Naive thymus-derived CD4-positive, alpha-beta T cell (primary cell): ENCODE measurements at regions not wholly inside any gene's neighbourhood (a gene's known extent, or its start where the extent isn't known, plus 50 kb on each side); places are given as distances from the start of the nearest gene placed in this dataset.

Source experiments
- ATAC-seq: fragments of 150-1000 bp; cut with Tn5 transposase; 2 replicates; pipeline ENCODE4 v1.10.0; 2021; ENCODE audit warnings: mild to moderate bottlenecking, moderate library complexity
- CTCF ChIA-PET: fragments of 350-600 bp; sonication (Branson Sonifier 250); formaldehyde crosslinking; loops from one replicate; lab custom pipeline; 2021; ENCODE audit warnings: antibody characterized with exemption; lab: Charles Lee
- POLR2A ChIA-PET: fragments of 350-600 bp; sonication (Branson Sonifier 250); formaldehyde crosslinking; loops from one replicate; lab custom pipeline; 2021; ENCODE audit warnings: antibody characterized with exemption, inconsistent platforms; lab: Charles Lee
- DNase-seq, 9 donors: peaks; one replicate each; pipeline versions ENCODE4 v3.0.0 to v3.0.0-alpha.2; 2020 to 2022; ENCODE audit warnings: mixed read lengths in 1 of 9
- H3K27ac ChIP-seq: one replicate; pipeline ENCODE4 v1.7.0; 2013; ENCODE audit warnings: mild to moderate bottlenecking, low read depth, low read length, moderate library complexity
- H3K27me3 ChIP-seq, 2 donors: one replicate each; pipeline ENCODE4 v1.7.0; 2013; ENCODE audit warnings: low read length in 2 of 2, mild to moderate bottlenecking in 2 of 2, moderate library complexity in 2 of 2; ENCODE audit not compliant: control insufficient read depth in 2 of 2, insufficient read depth in 2 of 2
- H3K36me3 ChIP-seq, 3 experiments: 1 replicate in 2 of 3; 2 replicates in 1 of 3; pipeline ENCODE4 v1.7.0; 2013; ENCODE audit warnings: low read length in 3 of 3, mild to moderate bottlenecking in 3 of 3, moderate library complexity in 1 of 3; ENCODE audit not compliant: insufficient read depth in 3 of 3, control insufficient read depth in 2 of 3
- H3K4me1 ChIP-seq, 2 donors: one replicate each; pipeline ENCODE4 v1.7.0; 2013; ENCODE audit warnings: low read length in 2 of 2, mild to moderate bottlenecking in 2 of 2, moderate library complexity in 1 of 2; ENCODE audit not compliant: control insufficient read depth in 2 of 2, insufficient read depth in 2 of 2
- H3K4me3 ChIP-seq: 2 replicates; pipeline ENCODE4 v1.7.0; 2013; ENCODE audit warnings: mild to moderate bottlenecking, low read length
- H3K9me3 ChIP-seq, 3 experiments: 1 replicate in 2 of 3; 2 replicates in 1 of 3; pipeline ENCODE4 v1.7.0; 2013; ENCODE audit warnings: low read length in 3 of 3; ENCODE audit not compliant: control insufficient read depth in 2 of 3
- H3K27ac Mint-ChIP-seq, 9 donors: one replicate each; pipeline ENCODE4 v1.8.0; 2020 to 2022; ENCODE audit warnings: mixed read lengths in 9 of 9, mild to moderate bottlenecking in 8 of 9, moderate library complexity in 5 of 9, inconsistent platforms in 2 of 9
- H3K27me3 Mint-ChIP-seq, 5 donors: one replicate each; pipeline ENCODE4 v1.8.0; 2021 to 2022; ENCODE audit warnings: mixed read lengths in 5 of 5, mild to moderate bottlenecking in 1 of 5
- H3K36me3 Mint-ChIP-seq, 5 donors: one replicate each; pipeline ENCODE4 v1.8.0; 2020 to 2022; ENCODE audit warnings: mixed read lengths in 5 of 5, mild to moderate bottlenecking in 3 of 5, inconsistent platforms in 1 of 5
- H3K4me1 Mint-ChIP-seq, 7 donors: one replicate each; pipeline ENCODE4 v1.8.0; 2020 to 2022; ENCODE audit warnings: mixed read lengths in 7 of 7, mild to moderate bottlenecking in 3 of 7, inconsistent platforms in 1 of 7
- H3K4me3 Mint-ChIP-seq, 10 donors: one replicate each; pipeline ENCODE4 v1.8.0; 2020 to 2022; ENCODE audit warnings: mild to moderate bottlenecking in 10 of 10, mixed read lengths in 10 of 10, moderate library complexity in 6 of 10, inconsistent platforms in 2 of 10
- H3K9me3 Mint-ChIP-seq, 11 donors: one replicate each; pipeline ENCODE4 v1.8.0; 2020 to 2022; ENCODE audit warnings: mixed read lengths in 11 of 11, mild to moderate bottlenecking in 4 of 11, inconsistent platforms in 1 of 11, moderate library complexity in 1 of 11
- intact Hi-C, 2 donors: fragments of 100-400 bp; cut with micrococcal nuclease; formaldehyde crosslinking; loops; one replicate each; pipeline ENCODE4 v1.15.1; 2023

- no peaks in the 10 kb centered on the region for H3K36me3 Mint-ChIP-seq
- Histone ChIP-seq H3K27me3 (no peaks in the 10 kb centered on the region), H3K4me3 (no peak overlapping the region), H3K4me1 (no peaks in the 10 kb centered on the region), H3K27ac (no peak overlapping the region), H3K9me3 (no peaks in the 10 kb centered on the region), H3K36me3 (no peaks in the 10 kb centered on the region)
- ChIA-PET CTCF (no interaction called here), POLR2A (no interaction called here)
- no peaks in the 10 kb centered on the region for H3K4me1 Mint-ChIP-seq
- ATAC-seq: no peak
- H3K4me3 Mint-ChIP-seq: no peak overlapping the region
- intact Hi-C loops: no loop called here
- H3K9me3 Mint-ChIP-seq: peaks cover 0 to 11% (median 1%) of the 10 kb centered on the region in 11 donors
- peaks cover 0 to 4% (median 0%) of the 10 kb centered on the region in 5 donors for H3K27me3 Mint-ChIP-seq
- no peak overlapping the region for H3K27ac Mint-ChIP-seq
- no peak for DNase-seq
These were observed 375.4 kb upstream of the RSPO3 start for GRCh38 chr6:126743076-126743475.

GRCh38 chr6:126747728-126748540 is 370.5 kb upstream of the RSPO3 start:
- Histone ChIP-seq H3K27ac (no peak overlapping the region), H3K4me3 (no peak overlapping the region), H3K27me3 (no peaks in the 10 kb centered on the region), H3K4me1 (no peaks in the 10 kb centered on the region), H3K36me3 (no peaks in the 10 kb centered on the region), H3K9me3 (no peaks in the 10 kb centered on the region)
- Mint-ChIP-seq H3K36me3 (peaks cover 0 to 3% (median 0%) of the 10 kb centered on the region in 5 donors), H3K9me3 (peaks cover 0 to 15% (median 9%) of the 10 kb centered on the region in 11 donors), H3K27ac (no peak overlapping the region), H3K27me3 (no peaks in the 10 kb centered on the region), H3K4me3 (no peak overlapping the region), H3K4me1 (peaks cover 0 to 1% (median 0%) of the 10 kb centered on the region in 7 donors)
- intact Hi-C loops: no loop called here
- POLR2A ChIA-PET: no interaction called here
- DNase-seq (no peak), ATAC-seq (no peak)
- CTCF ChIA-PET: no interaction called here

- Histone ChIP-seq H3K4me1 (no peaks in the 10 kb centered on the region), H3K9me3 (no peaks in the 10 kb centered on the region), H3K27ac (no peak overlapping the region), H3K27me3 (no peaks in the 10 kb centered on the region), H3K4me3 (no peak overlapping the region), H3K36me3 (no peaks in the 10 kb centered on the region)
- Mint-ChIP-seq H3K9me3 (peaks cover 0 to 20% (median 11%) of the 10 kb centered on the region in 11 donors), H3K27me3 (no peaks in the 10 kb centered on the region), H3K36me3 (peaks cover 0 to 3% (median 0%) of the 10 kb centered on the region in 5 donors), H3K27ac (no peak overlapping the region), H3K4me3 (no peak overlapping the region), H3K4me1 (peaks cover 0 to 1% (median 0%) of the 10 kb centered on the region in 7 donors)
- ChIA-PET POLR2A (interaction anchor here (1.0 kb wide), 1 partner anchor 22 kb away, joined by 3 read pairs; no protein-coding TSS in a partner anchor), CTCF (no interaction called here)
- intact Hi-C loops: no loop called here
- ATAC-seq: no peak
- no peak for DNase-seq
These were observed 364.9 kb upstream of the RSPO3 start for GRCh38 chr6:126753606-126754005.

- no peaks in the 10 kb centered on the region for H3K4me1 Mint-ChIP-seq
- Histone ChIP-seq H3K9me3 (no peaks in the 10 kb centered on the region), H3K4me1 (no peaks in the 10 kb centered on the region), H3K36me3 (no peaks in the 10 kb centered on the region), H3K27me3 (no peaks in the 10 kb centered on the region), H3K4me3 (no peak overlapping the region), H3K27ac (no peak overlapping the region)
- no peak overlapping the region for H3K4me3 Mint-ChIP-seq
- intact Hi-C loops: no loop called here
- H3K27me3 Mint-ChIP-seq: no peaks in the 10 kb centered on the region
- ChIA-PET CTCF (no interaction called here), POLR2A (no interaction called here)
- DNase-seq: no peak
- H3K9me3 Mint-ChIP-seq: peaks cover 0 to 8% (median 4%) of the 10 kb centered on the region in 11 donors
- ATAC-seq: no peak
- H3K36me3 Mint-ChIP-seq: no peaks in the 10 kb centered on the region
- H3K27ac Mint-ChIP-seq: no peak overlapping the region
These were observed 356.6 kb upstream of the RSPO3 start for GRCh38 chr6:126761854-126762253.

GRCh38 chr6:126764104-126764503 is 354.4 kb upstream of the RSPO3 start:
- Mint-ChIP-seq H3K4me1 (no peaks in the 10 kb centered on the region), H3K36me3 (no peaks in the 10 kb centered on the region), H3K9me3 (peaks cover 0 to 8% (median 0%) of the 10 kb centered on the region in 11 donors), H3K27me3 (no peaks in the 10 kb centered on the region), H3K27ac (no peak overlapping the region), H3K4me3 (no peak overlapping the region)
- Histone ChIP-seq H3K9me3 (no peaks in the 10 kb centered on the region), H3K4me1 (no peaks in the 10 kb centered on the region), H3K27me3 (no peaks in the 10 kb centered on the region), H3K27ac (no peak overlapping the region), H3K4me3 (no peak overlapping the region), H3K36me3 (no peaks in the 10 kb centered on the region)
- DNase-seq (no peak), ATAC-seq (no peak)
- ChIA-PET CTCF (no interaction called here), POLR2A (no interaction called here)
- intact Hi-C loops: no loop called here

- ATAC-seq: no peak
- Mint-ChIP-seq H3K9me3 (peaks cover 0 to 8% (median 0%) of the 10 kb centered on the region in 11 donors), H3K4me3 (no peak overlapping the region), H3K36me3 (no peaks in the 10 kb centered on the region), H3K27ac (no peak overlapping the region), H3K27me3 (no peaks in the 10 kb centered on the region), H3K4me1 (no peaks in the 10 kb centered on the region)
- no peak overlapping the region for H3K4me3 ChIP-seq
- DNase-seq: no peak
- H3K36me3 ChIP-seq: no peaks in the 10 kb centered on the region
- ChIA-PET CTCF (no interaction called here), POLR2A (no interaction called here)
- H3K27ac ChIP-seq: no peak overlapping the region
- no peaks in the 10 kb centered on the region for H3K9me3 ChIP-seq
- intact Hi-C loops: no loop called here
- H3K4me1 ChIP-seq: no peaks in the 10 kb centered on the region
- no peaks in the 10 kb centered on the region for H3K27me3 ChIP-seq
These were observed 353.8 kb upstream of the RSPO3 start for GRCh38 chr6:126764671-126765070.

- POLR2A ChIA-PET: no interaction called here
These were observed 351.7 kb upstream of the RSPO3 start for GRCh38 chr6:126766820-126767219.

More at GRCh38 chr6:126766820-126767219, 351.7 kb upstream of the RSPO3 start:
- Mint-ChIP-seq H3K4me1 (no peaks in the 10 kb centered on the region), H3K9me3 (peaks cover 0 to 4% (median 0%) of the 10 kb centered on the region in 11 donors), H3K27me3 (peaks cover 0 to 4% (median 0%) of the 10 kb centered on the region in 5 donors), H3K36me3 (no peaks in the 10 kb centered on the region), H3K4me3 (no peak overlapping the region), H3K27ac (no peak overlapping the region)
- ATAC-seq (no peak), DNase-seq (no peak)
- H3K27me3 ChIP-seq: no peaks in the 10 kb centered on the region
- H3K4me3 ChIP-seq: no peak overlapping the region
- H3K27ac ChIP-seq: no peak overlapping the region
- no peaks in the 10 kb centered on the region for H3K36me3 ChIP-seq
- no peaks in the 10 kb centered on the region for H3K9me3 ChIP-seq
- CTCF ChIA-PET: no interaction called here
- intact Hi-C loops: no loop called here
- no peaks in the 10 kb centered on the region for H3K4me1 ChIP-seq
